SK-N-DZ (cell line): ENCODE measurements at regions not wholly inside any gene's neighbourhood (a gene's known extent, or its start where the extent isn't known, plus 50 kb on each side); places are given as distances from the start of the nearest gene placed in this dataset.

Experiments
- DNase-seq: peaks from one replicate; pipeline ENCODE4 v3.0.0-alpha.2; 2015; ENCODE audit warnings: low spot score
- small RNA-seq, 2 experiments: library from RNA; depleted of rRNA; stranded (forward); fragments of <200 nt; gene quantifications; one replicate each; pipeline ENCODE3, GENCODE V24; 2014

DNA sequence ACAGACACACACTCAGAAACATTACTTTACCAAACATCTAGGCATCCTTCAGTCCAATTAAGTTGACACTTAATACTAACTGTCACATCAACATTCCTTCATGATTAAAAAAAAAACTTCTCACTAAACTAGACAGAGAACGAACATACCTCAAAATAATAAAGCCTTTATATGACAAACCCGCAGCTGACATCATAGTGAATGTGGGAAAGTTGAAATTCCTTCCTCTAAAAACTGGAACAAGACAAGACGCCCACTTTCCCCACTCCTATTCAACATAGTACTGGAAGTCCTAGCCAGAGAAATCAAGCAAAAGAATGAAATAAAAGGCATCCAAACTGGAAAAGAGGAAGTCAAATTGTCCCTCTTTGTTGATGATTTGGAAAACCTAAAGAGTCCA is 96.9 kb upstream of the PPP1R9A start:
- no peak for DNase-seq

DNA sequence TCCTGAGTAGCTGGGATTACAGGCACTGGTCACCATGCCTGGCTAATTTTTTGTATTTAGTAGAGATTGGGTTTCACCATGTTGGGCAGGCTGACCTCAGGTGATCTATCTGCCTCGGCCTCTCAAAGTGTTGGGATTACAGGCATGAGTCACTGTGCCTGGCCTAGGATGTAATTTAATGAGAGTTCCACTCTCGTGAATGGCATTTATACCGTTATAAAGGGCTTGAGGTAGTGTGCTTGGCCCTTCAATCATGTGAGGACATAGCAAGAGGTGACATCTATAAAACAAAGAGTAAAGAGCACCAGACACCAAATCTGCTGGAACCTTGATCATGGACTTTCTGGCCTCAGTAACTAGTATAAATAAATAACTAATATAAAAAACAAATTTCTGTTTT is 93.5 kb upstream of the PPP1R9A start:
- DNase-seq: no peak

DNA sequence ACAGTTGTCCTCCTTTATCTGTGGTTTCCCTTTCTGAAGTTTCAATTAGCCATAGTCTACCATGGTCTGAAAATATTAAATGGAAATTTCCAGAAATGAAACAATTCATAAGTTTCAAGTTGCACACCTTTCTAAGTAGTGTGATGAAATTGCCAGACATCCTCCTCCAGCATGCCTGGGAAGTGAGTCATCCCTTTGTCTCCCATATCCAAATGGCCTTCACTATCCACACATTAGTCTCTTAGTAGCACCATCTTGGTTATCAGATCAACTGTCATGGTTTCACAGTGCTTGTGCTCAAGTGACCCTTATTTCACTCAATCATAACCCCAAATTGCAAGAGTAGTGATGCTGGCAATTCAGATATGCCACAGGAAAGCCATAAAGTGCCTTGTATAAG is 83.4 kb upstream of the PPP1R9A start:
- no peak for DNase-seq

DNA sequence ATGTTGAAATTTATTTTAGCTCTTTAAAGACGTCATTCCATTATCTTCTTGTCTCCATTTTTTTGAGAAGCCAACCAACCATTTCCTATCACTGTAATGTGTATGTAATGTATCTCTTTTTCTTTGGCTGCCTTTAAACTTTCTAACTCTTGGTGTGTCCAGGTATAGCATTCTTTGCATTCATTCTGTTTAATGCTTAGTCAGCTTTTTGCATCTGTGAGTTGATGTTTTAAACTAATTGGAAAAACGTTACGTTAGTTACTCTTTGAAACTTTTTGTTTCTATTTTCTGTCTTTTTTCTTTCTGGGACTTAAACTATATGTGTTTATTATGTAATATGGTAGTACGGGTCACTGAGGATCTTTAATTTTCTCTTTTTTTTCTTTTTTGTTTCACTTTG is 77.4 kb upstream of the PPP1R9A start:
- no peak for DNase-seq

DNA sequence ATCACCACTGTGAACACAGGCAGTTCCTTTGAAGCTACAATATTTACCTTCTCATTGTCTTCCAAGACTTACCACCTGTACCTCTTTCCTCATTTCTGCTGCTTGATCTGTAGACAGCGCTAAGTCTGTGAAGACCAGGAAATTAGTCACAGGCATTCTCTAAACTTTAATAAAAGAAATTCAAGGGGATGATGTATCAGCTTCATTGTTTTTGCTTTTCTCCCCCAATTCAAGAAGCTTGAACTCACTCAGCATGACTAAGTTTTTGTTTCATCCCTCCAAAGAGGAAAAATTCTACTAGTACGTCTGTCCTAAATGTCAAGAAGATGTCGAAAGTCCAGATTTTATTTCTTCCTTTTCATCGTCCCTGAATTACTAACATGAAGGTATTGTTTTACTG is 75.3 kb upstream of the PPP1R9A start:
- DNase-seq: no peak

DNA sequence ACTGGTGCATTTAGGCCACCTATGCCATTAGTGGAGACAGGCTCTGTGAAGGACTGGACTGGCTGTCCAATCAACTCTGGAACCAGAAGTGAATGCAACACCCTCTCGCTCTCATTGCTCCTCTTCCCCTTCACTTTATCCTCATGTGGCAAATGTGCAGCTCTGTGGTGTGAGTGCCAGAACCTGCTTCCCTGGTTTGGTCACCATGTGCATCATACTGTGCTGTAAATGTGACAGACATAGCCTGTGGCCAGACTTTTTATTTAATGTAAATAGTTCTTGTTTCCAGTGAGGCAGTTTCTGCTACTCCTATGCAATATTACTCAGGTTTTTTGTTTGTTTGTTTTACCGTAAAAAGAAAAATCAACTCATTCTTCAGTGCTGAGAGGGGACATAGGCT is 73.0 kb upstream of the PPP1R9A start:
- no peak for DNase-seq

DNA sequence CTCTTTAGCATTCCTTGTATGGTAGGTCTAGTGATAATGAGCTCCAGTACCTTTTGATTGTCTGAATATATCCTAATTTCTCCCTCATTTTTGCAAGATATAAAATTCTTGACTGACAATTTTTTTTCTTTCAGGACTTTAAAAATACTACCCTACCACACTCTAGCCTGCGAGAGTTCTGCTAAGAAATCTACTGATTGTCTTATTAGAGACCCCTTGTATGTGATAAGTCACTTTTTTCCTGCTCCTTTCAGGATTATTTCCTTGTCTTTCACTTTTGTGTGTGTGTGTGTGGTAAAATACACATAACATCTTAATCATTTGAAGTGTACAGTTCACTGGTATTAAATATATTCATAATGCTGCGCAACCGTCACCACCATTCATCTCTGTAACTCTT is 68.7 kb upstream of the PPP1R9A start:
- DNase-seq: no peak

DNA sequence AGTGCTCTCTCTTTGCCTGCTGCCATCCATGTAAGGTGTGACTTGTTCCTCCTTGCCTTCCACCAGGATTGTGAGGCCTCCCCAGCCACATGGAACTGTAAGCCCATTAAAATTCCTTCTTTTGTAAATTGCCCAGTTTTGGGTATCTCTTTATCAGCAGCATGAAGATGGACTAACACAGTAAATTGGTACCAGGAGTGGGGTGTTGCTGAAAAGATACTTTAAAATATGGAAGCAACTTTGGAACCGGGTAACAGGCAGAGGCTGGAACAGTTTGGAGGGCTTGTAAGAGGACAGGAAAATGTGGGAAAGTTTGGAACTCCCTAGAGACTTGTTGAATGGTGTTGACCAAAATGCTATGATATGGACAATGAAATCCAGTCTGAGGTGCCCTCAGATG is 63.8 kb upstream of the PPP1R9A start:
- no peak for DNase-seq

DNA sequence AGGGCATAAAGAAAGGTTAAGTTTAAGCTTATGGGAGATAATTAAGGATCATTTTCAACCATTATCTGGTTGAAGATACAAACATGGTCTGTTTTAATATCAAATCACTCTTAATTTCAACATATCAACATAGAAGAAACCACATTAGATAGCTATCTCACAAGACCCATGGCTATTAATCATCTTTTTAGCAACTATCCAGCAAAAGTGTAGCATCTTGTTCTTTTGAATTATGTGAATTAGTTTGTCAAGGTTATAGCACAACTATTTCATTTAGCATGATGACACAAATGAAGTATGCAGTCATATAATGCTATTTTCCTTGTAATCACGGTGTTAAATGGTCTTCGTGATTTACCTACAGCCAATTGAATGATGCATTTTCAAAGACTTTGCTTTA is 58.9 kb upstream of the PPP1R9A start:
- no peak for DNase-seq

DNA sequence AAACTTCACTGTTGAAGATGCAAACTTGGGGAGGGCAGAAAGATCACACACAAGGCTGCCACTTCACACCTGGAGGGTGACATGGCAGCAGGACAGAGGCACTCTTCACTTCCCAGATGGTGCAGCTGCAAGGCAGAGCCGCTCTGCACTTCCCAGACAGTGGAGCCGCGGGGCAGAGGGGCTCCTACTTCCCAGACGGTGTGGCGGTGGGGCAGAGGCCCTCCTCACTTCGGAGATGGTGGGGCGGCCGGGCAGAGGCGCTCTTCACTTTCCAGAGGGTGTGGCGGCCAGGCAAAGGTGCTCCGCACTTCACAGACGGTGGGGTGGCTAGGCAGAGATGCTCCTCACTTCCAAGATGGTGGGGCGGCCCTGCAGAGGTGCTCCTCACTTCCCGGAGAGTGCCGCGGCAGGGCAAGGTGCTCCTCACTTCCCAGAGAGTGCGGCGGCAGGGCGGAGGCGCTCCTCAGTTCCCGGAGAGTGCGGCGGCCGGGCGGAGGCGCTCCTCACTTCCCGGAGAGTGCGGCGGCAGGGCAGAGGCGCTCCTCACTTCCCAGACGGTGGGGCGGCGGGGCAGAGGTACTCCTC is 58.3 kb upstream of the PPP1R9A start:
- DNase-seq: no peak

DNA sequence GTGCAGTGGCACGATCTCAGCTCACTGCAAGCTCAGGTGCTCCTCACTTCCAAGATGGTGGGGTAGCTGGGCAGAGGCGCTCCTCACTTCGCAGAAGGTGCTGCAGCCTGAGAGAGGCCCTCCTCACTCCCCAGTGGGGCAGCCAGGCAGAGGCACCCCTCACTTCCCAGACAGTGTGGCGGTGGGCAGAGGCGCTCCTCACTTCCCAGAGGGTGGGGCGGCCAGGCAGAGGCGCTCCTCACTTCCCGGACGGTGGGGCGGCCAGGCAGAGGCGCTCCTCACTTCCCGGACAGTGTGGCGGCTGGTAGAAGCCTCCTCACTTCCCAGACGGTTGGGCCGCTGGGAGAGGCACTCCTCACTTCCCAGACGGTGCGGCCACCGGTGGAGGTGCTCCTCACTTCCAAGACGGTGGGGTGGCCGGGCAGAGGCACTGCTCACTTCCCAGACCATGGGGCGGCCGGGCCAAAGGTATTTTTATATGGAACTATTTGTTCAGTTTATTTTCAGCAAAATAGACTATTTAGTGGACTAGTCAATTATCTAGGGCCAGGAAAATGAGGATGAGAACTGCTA is 57.7 kb upstream of the PPP1R9A start:
- DNase-seq: no peak

DNA sequence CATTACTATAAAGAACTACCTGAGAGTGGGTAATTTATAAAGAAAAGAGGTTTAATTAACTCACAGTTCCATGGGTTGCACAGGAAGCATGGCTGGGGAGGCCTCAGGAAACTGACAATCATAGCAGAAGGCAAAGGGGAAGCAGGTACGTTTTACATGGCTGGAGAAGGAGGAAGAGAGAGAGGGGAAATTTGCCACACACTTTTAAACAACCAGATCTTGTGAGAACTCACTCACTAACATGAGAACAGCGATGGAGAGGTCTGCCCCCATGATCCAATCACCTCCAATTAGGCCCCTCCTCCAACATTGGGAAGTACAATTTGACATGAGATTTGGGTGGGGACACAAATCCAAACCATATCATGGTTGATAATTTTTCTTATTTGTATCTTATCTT is 51.8 kb upstream of the PPP1R9A start:
- no peak for DNase-seq

DNA sequence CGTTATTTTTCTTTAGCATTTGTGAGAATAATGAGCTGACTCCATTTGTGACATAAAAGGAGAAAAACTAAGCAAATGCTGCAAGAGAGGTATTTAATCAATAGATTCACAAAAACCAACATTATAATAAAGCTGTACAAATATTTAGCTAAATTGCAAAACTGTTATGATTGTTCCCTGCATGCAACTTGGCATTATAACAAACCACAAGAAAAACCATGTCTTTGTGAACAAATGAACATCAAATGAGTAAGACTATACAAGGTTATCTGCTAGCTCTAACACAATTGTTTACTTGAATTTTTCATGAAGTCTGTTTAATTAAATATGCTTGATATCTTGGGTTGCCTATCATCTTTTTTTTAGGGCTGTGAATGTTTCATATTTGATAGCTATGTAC is 50.8 kb upstream of the PPP1R9A start:
- DNase-seq: no peak

Small RNA genes in the stretch of these regions (small RNA-seq; reads per million reads assigned to genes)
- 0 reads per million in 2 experiments for gene RN7SKP129
- gene RNU6-956P: 0 reads per million in 2 experiments
